AG09319 (cell line): ENCODE measurements at regions not wholly inside any gene's neighbourhood (a gene's known extent, or its start where the extent isn't known, plus 50 kb on each side); places are given as distances from the start of the nearest gene placed in this dataset.
"Not testable (repeated sequence)": the region's sequence is repeated elsewhere in the genome, so short reads cannot be mapped to it uniquely, and the experiment has no call there.

Experiments used
- DNase-seq: peaks from one replicate; pipeline ENCODE4 v3.0.0-alpha.2; 2010; ENCODE audit warnings: low read depth; ENCODE audit errors: extremely low read depth
- TF ChIP-seq, protein P1 (sequence below): IDR thresholded peaks from 2 replicates; pipeline ENCODE4 v1.5.1; 2011; ENCODE audit warnings: low read depth, mild to moderate bottlenecking, inconsistent platforms, low read length, moderate library complexity

DNA sequence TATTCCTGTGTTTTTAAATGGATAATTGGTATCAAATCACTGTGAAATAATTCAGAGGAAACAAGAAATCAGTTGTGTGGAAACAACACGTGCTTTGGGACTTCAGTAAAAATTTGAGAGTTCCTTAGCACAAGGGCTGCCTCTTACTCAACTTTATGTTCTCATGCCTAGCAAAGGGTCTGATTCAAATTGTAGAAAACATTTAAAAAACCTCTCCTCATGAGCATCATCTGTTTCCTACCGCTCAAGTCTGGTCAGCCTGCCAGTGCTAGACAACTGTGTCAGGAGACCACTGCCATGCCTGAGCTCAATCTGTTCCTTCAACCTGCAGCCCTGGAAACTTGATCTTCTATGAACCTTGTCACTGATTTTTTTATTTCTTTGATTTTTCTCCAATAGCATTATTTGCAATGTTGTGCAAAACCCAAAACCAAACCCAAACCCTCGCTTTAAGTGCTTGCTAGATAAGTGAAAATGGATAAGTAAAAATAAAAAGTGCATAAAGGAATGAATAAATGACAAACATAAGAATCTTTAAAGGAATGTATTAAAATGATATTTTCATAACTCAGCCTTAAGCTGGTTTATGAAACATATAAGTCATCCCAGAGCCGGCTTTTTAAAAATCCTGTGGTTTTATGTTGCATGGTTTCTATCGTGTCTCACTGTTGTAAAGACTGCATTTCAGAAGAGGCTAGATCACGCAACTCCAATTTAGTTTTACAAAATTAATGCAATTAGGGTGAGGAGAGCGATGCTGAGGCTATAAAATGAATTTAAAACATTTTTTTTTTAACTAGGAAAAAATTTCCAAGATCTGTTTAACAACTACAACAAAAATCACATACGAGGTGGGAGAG lies 361.2 kb upstream of the PDE3A start:
- DNase-seq: no peak
- TF ChIP-seq, protein P1, sequence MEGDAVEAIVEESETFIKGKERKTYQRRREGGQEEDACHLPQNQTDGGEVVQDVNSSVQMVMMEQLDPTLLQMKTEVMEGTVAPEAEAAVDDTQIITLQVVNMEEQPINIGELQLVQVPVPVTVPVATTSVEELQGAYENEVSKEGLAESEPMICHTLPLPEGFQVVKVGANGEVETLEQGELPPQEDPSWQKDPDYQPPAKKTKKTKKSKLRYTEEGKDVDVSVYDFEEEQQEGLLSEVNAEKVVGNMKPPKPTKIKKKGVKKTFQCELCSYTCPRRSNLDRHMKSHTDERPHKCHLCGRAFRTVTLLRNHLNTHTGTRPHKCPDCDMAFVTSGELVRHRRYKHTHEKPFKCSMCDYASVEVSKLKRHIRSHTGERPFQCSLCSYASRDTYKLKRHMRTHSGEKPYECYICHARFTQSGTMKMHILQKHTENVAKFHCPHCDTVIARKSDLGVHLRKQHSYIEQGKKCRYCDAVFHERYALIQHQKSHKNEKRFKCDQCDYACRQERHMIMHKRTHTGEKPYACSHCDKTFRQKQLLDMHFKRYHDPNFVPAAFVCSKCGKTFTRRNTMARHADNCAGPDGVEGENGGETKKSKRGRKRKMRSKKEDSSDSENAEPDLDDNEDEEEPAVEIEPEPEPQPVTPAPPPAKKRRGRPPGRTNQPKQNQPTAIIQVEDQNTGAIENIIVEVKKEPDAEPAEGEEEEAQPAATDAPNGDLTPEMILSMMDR: no peak

GRCh38 chr12:20009965-20010364 lies 358.4 kb upstream of the PDE3A start:
- DNase-seq: not testable (repeated sequence)

GRCh38 chr12:20011200-20011599 lies 357.1 kb upstream of the PDE3A start:
- TF ChIP-seq, protein P1: no peak
- DNase-seq: no peak

GRCh38 chr12:20017802-20018201 lies 350.5 kb upstream of the PDE3A start:
- TF ChIP-seq, protein P1: no peak
- no peak for DNase-seq

- no peak for DNase-seq
- TF ChIP-seq, protein P1: no peak
Measured at GRCh38 chr12:20018406-20018805, 349.9 kb upstream of the PDE3A start.

- TF ChIP-seq, protein P1: no peak
- peak; percentile 0 for DNase-seq
Measured at GRCh38 chr12:20024194-20024593, 344.1 kb upstream of the PDE3A start.

- no peak for DNase-seq
- TF ChIP-seq, protein P1: no peak
Measured at GRCh38 chr12:20028033-20028432, 340.3 kb upstream of the PDE3A start.

DNA sequence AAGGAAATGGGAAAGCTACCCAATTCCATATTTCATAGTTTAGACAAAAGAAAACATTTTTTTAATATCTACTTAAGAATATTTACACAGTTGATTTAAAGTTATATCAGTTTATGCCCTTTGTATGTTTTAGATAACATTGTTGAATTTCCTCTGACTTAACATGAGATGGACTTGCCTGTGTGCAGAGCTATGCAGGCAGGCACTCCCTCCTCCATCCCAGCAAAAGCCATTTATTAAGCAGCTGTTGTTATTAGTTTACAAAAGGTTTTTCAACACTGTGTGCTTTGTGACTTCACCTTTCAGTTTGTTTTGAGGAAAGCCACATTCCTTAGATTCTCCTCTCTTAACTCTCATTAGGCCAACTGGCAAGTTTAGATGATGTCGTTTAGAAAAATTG lies 337.5 kb upstream of the PDE3A start:
- TF ChIP-seq, protein P1: no peak

More for the DNA sequence above, 337.5 kb upstream of the PDE3A start:
- no peak for DNase-seq
